Ishikawa (cell line): ENCODE measurements at regions not wholly inside any gene's neighbourhood (a gene's known extent, or its start where the extent isn't known, plus 50 kb on each side); places are given as distances from the start of the nearest gene placed in this dataset.

ENCODE experiments used
- CEBPB ChIP-seq: IDR thresholded peaks from 2 replicates; pipeline ENCODE4 v1.6.1; 2012
- CREB1 ChIP-seq: IDR thresholded peaks from 2 replicates; pipeline ENCODE4 v1.6.1; 2012; ENCODE audit warnings: low read depth
- EGR1 ChIP-seq: IDR thresholded peaks from 2 replicates; pipeline ENCODE4 v1.6.1; 2012
- EP300 ChIP-seq: IDR thresholded peaks from 2 replicates; pipeline ENCODE4 v1.6.1; 2012; ENCODE audit warnings: borderline replicate concordance
- NFIC ChIP-seq: IDR thresholded peaks from 2 replicates; pipeline ENCODE4 v1.6.1; 2012
- RAD21 ChIP-seq: IDR thresholded peaks from 2 replicates; pipeline ENCODE4 v1.6.1; 2012; ENCODE audit warnings: low read depth
- TAF1 ChIP-seq: IDR thresholded peaks from 2 replicates; pipeline ENCODE4 v1.6.1; 2012; ENCODE audit warnings: low read depth, mild to moderate bottlenecking
- TCF12 ChIP-seq: IDR thresholded peaks from 2 replicates; pipeline ENCODE4 v1.6.1; 2012; ENCODE audit warnings: low read depth
- TEAD4 ChIP-seq: IDR thresholded peaks from 2 replicates; pipeline ENCODE4 v1.6.1; 2012
- YY1 ChIP-seq: IDR thresholded peaks from 2 replicates; pipeline ENCODE4 v1.6.1; 2012; ENCODE audit warnings: low read depth
- TF ChIP-seq, protein P1 (sequence below): IDR thresholded peaks from 2 replicates; pipeline ENCODE4 v1.6.1; 2012; ENCODE audit warnings: low read depth, mild to moderate bottlenecking
- TF ChIP-seq, protein P2 (sequence below): IDR thresholded peaks from 2 replicates; pipeline ENCODE4 v1.6.1; 2012
- TF ChIP-seq, protein P3 (sequence below): IDR thresholded peaks from 2 replicates; pipeline ENCODE4 v1.6.1; 2012

DNA sequence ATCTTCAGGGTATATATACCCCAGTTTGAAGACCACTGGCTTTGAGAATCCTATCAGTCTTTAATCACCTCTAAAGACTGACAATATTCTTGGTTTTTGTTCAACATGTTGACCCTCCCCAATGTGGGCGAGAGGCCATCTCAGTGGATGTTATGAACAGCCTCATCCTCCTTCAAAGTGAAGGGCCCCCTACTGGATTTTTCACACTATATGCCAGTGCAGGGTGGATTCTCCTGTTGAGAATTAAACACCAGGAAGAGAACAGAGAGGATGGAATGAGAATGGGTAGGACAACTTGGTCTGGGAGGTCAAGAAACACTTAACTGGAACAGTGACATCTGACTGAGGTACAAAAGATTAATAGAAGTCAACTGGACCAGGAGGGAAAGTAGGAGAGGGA is 327.1 kb downstream of the MAFB start:
- TF ChIP-seq EP300 (no peak), TCF12 (no peak), RAD21 (no peak), TAF1 (no peak), CEBPB (no peak), CREB1 (no peak), NFIC (no peak), YY1 (no peak), TEAD4 (no peak), EGR1 (no peak)
- TF ChIP-seq, protein P1, sequence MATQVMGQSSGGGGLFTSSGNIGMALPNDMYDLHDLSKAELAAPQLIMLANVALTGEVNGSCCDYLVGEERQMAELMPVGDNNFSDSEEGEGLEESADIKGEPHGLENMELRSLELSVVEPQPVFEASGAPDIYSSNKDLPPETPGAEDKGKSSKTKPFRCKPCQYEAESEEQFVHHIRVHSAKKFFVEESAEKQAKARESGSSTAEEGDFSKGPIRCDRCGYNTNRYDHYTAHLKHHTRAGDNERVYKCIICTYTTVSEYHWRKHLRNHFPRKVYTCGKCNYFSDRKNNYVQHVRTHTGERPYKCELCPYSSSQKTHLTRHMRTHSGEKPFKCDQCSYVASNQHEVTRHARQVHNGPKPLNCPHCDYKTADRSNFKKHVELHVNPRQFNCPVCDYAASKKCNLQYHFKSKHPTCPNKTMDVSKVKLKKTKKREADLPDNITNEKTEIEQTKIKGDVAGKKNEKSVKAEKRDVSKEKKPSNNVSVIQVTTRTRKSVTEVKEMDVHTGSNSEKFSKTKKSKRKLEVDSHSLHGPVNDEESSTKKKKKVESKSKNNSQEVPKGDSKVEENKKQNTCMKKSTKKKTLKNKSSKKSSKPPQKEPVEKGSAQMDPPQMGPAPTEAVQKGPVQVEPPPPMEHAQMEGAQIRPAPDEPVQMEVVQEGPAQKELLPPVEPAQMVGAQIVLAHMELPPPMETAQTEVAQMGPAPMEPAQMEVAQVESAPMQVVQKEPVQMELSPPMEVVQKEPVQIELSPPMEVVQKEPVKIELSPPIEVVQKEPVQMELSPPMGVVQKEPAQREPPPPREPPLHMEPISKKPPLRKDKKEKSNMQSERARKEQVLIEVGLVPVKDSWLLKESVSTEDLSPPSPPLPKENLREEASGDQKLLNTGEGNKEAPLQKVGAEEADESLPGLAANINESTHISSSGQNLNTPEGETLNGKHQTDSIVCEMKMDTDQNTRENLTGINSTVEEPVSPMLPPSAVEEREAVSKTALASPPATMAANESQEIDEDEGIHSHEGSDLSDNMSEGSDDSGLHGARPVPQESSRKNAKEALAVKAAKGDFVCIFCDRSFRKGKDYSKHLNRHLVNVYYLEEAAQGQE: no peak
- TF ChIP-seq, protein P2, sequence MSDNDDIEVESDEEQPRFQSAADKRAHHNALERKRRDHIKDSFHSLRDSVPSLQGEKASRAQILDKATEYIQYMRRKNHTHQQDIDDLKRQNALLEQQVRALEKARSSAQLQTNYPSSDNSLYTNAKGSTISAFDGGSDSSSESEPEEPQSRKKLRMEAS: no peak
- TF ChIP-seq, protein P3, sequence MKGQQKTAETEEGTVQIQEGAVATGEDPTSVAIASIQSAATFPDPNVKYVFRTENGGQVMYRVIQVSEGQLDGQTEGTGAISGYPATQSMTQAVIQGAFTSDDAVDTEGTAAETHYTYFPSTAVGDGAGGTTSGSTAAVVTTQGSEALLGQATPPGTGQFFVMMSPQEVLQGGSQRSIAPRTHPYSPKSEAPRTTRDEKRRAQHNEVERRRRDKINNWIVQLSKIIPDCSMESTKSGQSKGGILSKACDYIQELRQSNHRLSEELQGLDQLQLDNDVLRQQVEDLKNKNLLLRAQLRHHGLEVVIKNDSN: no peak
